ENCODE measurements at regions not wholly inside any gene's neighbourhood (a gene's known extent, or its start where the extent isn't known, plus 50 kb on each side); places are given as distances from the start of the nearest gene placed in this dataset.

- CTCF ChIA-PET, result no interaction called here
- Mint-ChIP-seq H3K4me3 (no peak overlapping the region), H3K27me3 (no peaks in the 10 kb centered on the region), H3K27ac (no peak overlapping the region), H3K36me3 (peaks cover 3% of the 10 kb centered on the region), H3K9me3 (peaks cover 0 to 4% (median 0%) of the 10 kb centered on the region in 3 donors), H3K4me1 (no peaks in the 10 kb centered on the region)
- Histone ChIP-seq H3K4me1 (ENCODE audit: control insufficient read depth in 1 of 2, extremely low read depth in 1 of 2, insufficient read depth in 2 of 2, low read length in 2 of 2) (no peaks in the 10 kb centered on the region), H3K27ac (ENCODE audit: low read length) (no peak overlapping the region), H3K4me3 (ENCODE audit: control insufficient read depth in 1 of 2, extremely low read depth in 1 of 2, low read length in 1 of 2) (no peak overlapping the region), H3K27me3 (replicated peaks in 1 of 2; ENCODE audit: control insufficient read depth in 2 of 2, extremely low read depth in 1 of 2, insufficient read depth in 2 of 2, low read length in 1 of 2) (no peaks in the 10 kb centered on the region), H3K36me3 (ENCODE audit: control insufficient read depth in 2 of 2, extremely low read depth in 1 of 2, insufficient read depth in 1 of 2, low read length in 1 of 2) (no peaks in the 10 kb centered on the region), H3K9me3 (no peaks in the 10 kb centered on the region)
- DNase-seq (no peak), ATAC-seq (replicated peaks in 1 of 4) (no peak)
- POLR2A ChIA-PET, result no interaction called here
- no CpG with 5 or more reads among the region's 5 CpGs for WGBS (ENCODE audit: insufficient coverage)
Measured at GRCh38 chr14:97513891-97514290, 716.7 kb downstream of the VRK1 start.

DNA sequence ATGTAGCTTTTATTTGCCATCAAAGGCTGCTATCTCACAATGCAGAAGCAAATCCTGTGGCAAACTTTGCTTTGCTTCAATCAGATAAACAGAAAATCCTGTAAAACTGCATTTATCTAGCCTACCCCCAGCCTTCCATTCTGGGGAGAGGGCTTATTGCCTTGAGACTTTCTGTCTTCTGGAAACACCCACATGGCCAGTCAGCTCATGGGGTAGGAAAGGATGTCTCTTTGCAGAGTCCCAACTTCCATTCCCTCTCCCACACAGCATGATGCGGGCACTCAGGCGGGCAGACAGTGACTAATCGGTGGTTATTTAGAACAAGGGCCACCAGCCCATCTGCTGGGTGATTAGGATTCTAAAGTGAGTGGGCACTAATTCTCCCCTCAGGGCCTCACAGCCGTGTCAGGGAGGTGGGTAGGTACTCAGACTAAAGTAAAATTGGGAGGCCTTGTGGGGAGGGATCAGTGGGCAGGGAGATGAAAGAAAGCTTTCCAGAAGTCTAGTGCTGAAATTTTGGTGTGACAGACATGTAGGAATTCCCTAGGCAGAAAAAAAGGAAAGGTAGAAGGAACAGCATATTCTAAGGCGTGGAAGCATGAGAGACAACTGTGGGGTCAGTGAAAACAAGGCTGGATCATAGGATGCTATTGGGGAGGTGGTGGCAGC is 720.5 kb downstream of the VRK1 start:
- no peak overlapping the region for H3K27ac ChIP-seq (ENCODE audit: low read length)
- CTCF ChIA-PET, result no interaction called here
- peaks cover 4% of the 10 kb centered on the region for H3K36me3 Mint-ChIP-seq
- no peak overlapping the region for H3K4me3 ChIP-seq (ENCODE audit: control insufficient read depth in 1 of 2, extremely low read depth in 1 of 2, low read length in 1 of 2)
- no peaks in the 10 kb centered on the region for H3K9me3 ChIP-seq
- H3K4me1 ChIP-seq (ENCODE audit: control insufficient read depth in 1 of 2, extremely low read depth in 1 of 2, insufficient read depth in 2 of 2, low read length in 2 of 2), result no peaks in the 10 kb centered on the region
- H3K27ac Mint-ChIP-seq, result no peak overlapping the region
- H3K27me3 ChIP-seq (replicated peaks in 1 of 2; ENCODE audit: control insufficient read depth in 2 of 2, extremely low read depth in 1 of 2, insufficient read depth in 2 of 2, low read length in 1 of 2), result no peaks in the 10 kb centered on the region
- POLR2A ChIA-PET, result no interaction called here
- H3K4me1 Mint-ChIP-seq, result no peaks in the 10 kb centered on the region
- no peaks in the 10 kb centered on the region for H3K36me3 ChIP-seq (ENCODE audit: control insufficient read depth in 2 of 2, extremely low read depth in 1 of 2, insufficient read depth in 1 of 2, low read length in 1 of 2)
- DNase-seq (no peak), ATAC-seq (replicated peaks in 1 of 4) (no peak)
- H3K27me3 Mint-ChIP-seq, result no peaks in the 10 kb centered on the region
- 81% methylated on average over 2 of the region's 5 CpGs for WGBS (ENCODE audit: insufficient coverage)
- peaks cover 0 to 6% (median 6%) of the 10 kb centered on the region in 3 donors for H3K9me3 Mint-ChIP-seq
- H3K4me3 Mint-ChIP-seq, result no peak overlapping the region

DNA sequence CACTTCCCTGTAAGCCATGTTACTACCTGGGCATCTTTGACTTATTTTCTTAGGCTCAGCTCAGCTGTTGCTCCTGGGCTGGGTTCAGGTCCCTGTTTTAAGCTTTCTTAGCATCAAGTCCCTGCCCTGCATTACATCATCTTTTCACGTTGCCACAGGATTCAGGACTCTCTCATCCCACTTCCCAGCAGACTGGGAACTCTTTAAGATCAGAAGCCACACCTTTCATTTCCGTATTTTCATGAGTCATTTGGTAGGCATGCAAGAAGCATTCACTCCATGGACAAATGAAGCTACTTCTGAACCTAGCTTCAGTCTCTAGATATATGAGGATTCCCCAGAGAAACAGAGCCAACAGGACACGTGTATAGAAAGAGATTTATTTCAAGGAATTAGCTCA is 726.8 kb downstream of the VRK1 start:
- Histone ChIP-seq H3K9me3 (no peaks in the 10 kb centered on the region), H3K27me3 (replicated peaks in 1 of 2; ENCODE audit: control insufficient read depth in 2 of 2, extremely low read depth in 1 of 2, insufficient read depth in 2 of 2, low read length in 1 of 2) (no peaks in the 10 kb centered on the region), H3K36me3 (ENCODE audit: control insufficient read depth in 2 of 2, extremely low read depth in 1 of 2, insufficient read depth in 1 of 2, low read length in 1 of 2) (no peaks in the 10 kb centered on the region), H3K27ac (ENCODE audit: low read length) (no peak overlapping the region), H3K4me3 (ENCODE audit: control insufficient read depth in 1 of 2, extremely low read depth in 1 of 2, low read length in 1 of 2) (no peak overlapping the region), H3K4me1 (ENCODE audit: control insufficient read depth in 1 of 2, extremely low read depth in 1 of 2, insufficient read depth in 2 of 2, low read length in 2 of 2) (peaks cover 0 to 10% of the 10 kb centered on the region in 2 experiments)
- Mint-ChIP-seq H3K27ac (no peak overlapping the region), H3K4me3 (no peak overlapping the region), H3K36me3 (peaks cover 2% of the 10 kb centered on the region), H3K4me1 (peaks cover 7 to 14% (median 11%) of the 10 kb centered on the region in 3 donors), H3K27me3 (no peaks in the 10 kb centered on the region), H3K9me3 (peaks cover 0 to 8% (median 6%) of the 10 kb centered on the region in 3 donors)
- ATAC-seq (replicated peaks in 1 of 4) (no peak), DNase-seq (no peak)
- POLR2A ChIA-PET, result no interaction called here
- WGBS (ENCODE audit: insufficient coverage), result 83% methylated on average over 2 of the region's 3 CpGs
- CTCF ChIA-PET, result no interaction called here

DNA sequence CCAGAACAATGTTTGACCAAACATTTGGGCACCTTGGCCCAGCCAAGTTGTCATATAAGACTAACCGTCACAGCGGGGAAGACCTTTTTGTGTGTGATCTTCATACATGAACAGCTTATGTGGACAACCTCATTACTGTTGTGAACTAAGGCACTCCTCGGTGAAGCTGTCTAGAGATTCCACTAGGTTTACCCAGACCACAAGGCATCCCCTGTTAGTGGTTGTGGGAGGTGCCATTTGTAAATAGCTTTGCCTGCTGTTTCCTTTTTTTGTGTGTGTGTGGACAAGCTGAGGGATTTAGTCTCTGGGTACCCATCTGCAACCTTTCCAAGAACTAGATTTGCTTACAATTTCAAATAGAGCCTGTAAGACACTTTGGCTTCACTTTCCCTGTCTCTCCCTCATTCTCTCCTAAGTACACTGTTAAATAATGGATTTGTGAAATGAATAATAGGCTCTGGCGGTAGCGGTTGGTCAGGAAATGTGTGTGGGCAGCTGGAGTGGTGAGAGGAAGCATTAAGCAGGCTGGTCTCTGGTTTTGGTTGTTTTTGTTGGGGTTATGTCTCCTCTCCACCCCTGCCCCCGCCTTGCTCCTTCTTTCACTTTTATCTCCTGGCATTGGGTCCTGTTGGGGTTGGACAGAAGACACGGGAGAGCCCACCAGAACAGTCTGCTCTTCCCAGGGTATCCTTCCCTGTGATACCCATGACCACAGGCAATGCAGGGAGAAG is 727.6 kb downstream of the VRK1 start:
- Histone ChIP-seq H3K4me1 (ENCODE audit: control insufficient read depth in 1 of 2, extremely low read depth in 1 of 2, insufficient read depth in 2 of 2, low read length in 2 of 2) (peaks cover 0 to 10% of the 10 kb centered on the region in 2 experiments), H3K27me3 (replicated peaks in 1 of 2; ENCODE audit: control insufficient read depth in 2 of 2, extremely low read depth in 1 of 2, insufficient read depth in 2 of 2, low read length in 1 of 2) (no peaks in the 10 kb centered on the region), H3K4me3 (ENCODE audit: control insufficient read depth in 1 of 2, extremely low read depth in 1 of 2, low read length in 1 of 2) (no peak overlapping the region), H3K9me3 (no peaks in the 10 kb centered on the region), H3K36me3 (ENCODE audit: control insufficient read depth in 2 of 2, extremely low read depth in 1 of 2, insufficient read depth in 1 of 2, low read length in 1 of 2) (no peaks in the 10 kb centered on the region), H3K27ac (ENCODE audit: low read length) (no peak overlapping the region)
- no peaks in the 10 kb centered on the region for H3K27me3 Mint-ChIP-seq
- ChIA-PET POLR2A (interaction anchor here (0.6 to 0.7 kb wide), 2 partner anchors 123 to 1910 kb away, joined by 3 to 7 read pairs; no protein-coding TSS in a partner anchor), CTCF (no interaction called here)
- DNase-seq (no peak), ATAC-seq (replicated peaks in 1 of 4) (no peak)
- H3K4me3 Mint-ChIP-seq, result peak overlapping the region in 2 of 3 donors; percentile 25 to 27
- peaks cover 7 to 14% (median 11%) of the 10 kb centered on the region in 3 donors for H3K4me1 Mint-ChIP-seq
- 100% methylated on average over 2 of the region's 7 CpGs for WGBS (ENCODE audit: insufficient coverage)
- H3K9me3 Mint-ChIP-seq, result peaks cover 0 to 8% (median 6%) of the 10 kb centered on the region in 3 donors
- no peaks in the 10 kb centered on the region for H3K36me3 Mint-ChIP-seq
- peak overlapping the region in 1 of 2 donors; percentile 6 for H3K27ac Mint-ChIP-seq

DNA sequence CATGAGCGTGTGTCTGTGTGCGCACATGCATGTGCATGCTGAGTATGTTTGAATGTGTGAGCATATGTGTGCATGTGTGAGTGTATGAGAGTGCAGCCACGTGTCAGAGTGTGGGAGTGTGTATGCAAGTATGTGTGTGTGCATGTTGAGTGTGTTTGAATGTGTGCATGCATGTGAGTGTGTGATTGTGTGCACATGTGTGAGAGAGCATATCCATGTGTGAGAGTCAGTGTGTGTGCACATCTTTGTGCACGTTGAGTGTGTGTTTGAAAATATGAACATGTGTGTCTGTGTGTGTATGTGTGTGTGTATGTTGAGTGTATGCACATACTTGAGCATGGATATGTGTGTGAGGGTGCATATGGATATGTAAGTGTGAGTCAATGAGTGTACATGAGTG is 730.8 kb downstream of the VRK1 start:
- H3K9me3 ChIP-seq, result no peaks in the 10 kb centered on the region
- peaks cover 0 to 10% of the 10 kb centered on the region in 2 experiments for H3K4me1 ChIP-seq (ENCODE audit: control insufficient read depth in 1 of 2, extremely low read depth in 1 of 2, insufficient read depth in 2 of 2, low read length in 2 of 2)
- no peak overlapping the region for H3K4me3 ChIP-seq (ENCODE audit: control insufficient read depth in 1 of 2, extremely low read depth in 1 of 2, low read length in 1 of 2)
- Mint-ChIP-seq H3K4me1 (peaks cover 7 to 14% (median 11%) of the 10 kb centered on the region in 3 donors), H3K27ac (no peak overlapping the region), H3K27me3 (no peaks in the 10 kb centered on the region), H3K4me3 (no peak overlapping the region), H3K36me3 (no peaks in the 10 kb centered on the region), H3K9me3 (no peaks in the 10 kb centered on the region)
- DNase-seq (no peak), ATAC-seq (replicated peaks in 1 of 4) (no peak)
- CTCF ChIA-PET, result no interaction called here
- peaks cover 0 to under 1% of the 10 kb centered on the region in 2 experiments for H3K27me3 ChIP-seq (replicated peaks in 1 of 2; ENCODE audit: control insufficient read depth in 2 of 2, extremely low read depth in 1 of 2, insufficient read depth in 2 of 2, low read length in 1 of 2)
- WGBS (ENCODE audit: insufficient coverage), result 90% methylated on average over 4 of the region's 4 CpGs
- no peak overlapping the region for H3K27ac ChIP-seq (ENCODE audit: low read length)
- no peaks in the 10 kb centered on the region for H3K36me3 ChIP-seq (ENCODE audit: control insufficient read depth in 2 of 2, extremely low read depth in 1 of 2, insufficient read depth in 1 of 2, low read length in 1 of 2)
- POLR2A ChIA-PET, result no interaction called here

DNA sequence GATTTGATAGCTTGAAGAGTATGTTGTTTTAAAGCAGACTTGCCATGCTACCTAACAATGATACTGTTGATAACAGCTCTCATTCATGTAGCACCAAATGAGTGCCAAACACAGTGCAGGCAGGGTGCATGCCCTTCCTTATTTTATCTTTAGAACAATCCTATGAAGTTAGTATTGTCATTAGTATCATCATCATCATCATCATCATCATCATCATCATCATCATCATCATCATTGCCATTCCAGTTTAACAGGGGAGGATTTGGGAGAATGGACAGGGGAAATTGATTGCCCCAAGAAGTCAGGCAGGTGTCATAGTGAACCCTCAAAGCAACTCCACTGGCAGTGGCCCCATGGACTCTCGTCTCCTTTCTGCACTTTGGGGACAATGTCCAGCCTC is 734.9 kb downstream of the VRK1 start:
- H3K27ac ChIP-seq (ENCODE audit: low read length), result no peak overlapping the region
- no peak for ATAC-seq (replicated peaks in 1 of 4)
- H3K4me3 ChIP-seq (ENCODE audit: control insufficient read depth in 1 of 2, extremely low read depth in 1 of 2, low read length in 1 of 2), result no peak overlapping the region
- H3K9me3 ChIP-seq, result no peaks in the 10 kb centered on the region
- H3K36me3 Mint-ChIP-seq, result no peaks in the 10 kb centered on the region
- H3K4me1 ChIP-seq (ENCODE audit: control insufficient read depth in 1 of 2, extremely low read depth in 1 of 2, insufficient read depth in 2 of 2, low read length in 2 of 2), result no peaks in the 10 kb centered on the region
- no peak overlapping the region for H3K4me3 Mint-ChIP-seq
- H3K27me3 ChIP-seq (replicated peaks in 1 of 2; ENCODE audit: control insufficient read depth in 2 of 2, extremely low read depth in 1 of 2, insufficient read depth in 2 of 2, low read length in 1 of 2), result peaks cover 0 to 6% of the 10 kb centered on the region in 2 experiments
- no peaks in the 10 kb centered on the region for H3K4me1 Mint-ChIP-seq
- peaks cover 0 to 1% of the 10 kb centered on the region in 2 donors for H3K27me3 Mint-ChIP-seq
- H3K36me3 ChIP-seq (ENCODE audit: control insufficient read depth in 2 of 2, extremely low read depth in 1 of 2, insufficient read depth in 1 of 2, low read length in 1 of 2), result no peaks in the 10 kb centered on the region
- DNase-seq, result no peak
- ChIA-PET POLR2A (no interaction called here), CTCF (no interaction called here)
- no peak overlapping the region for H3K27ac Mint-ChIP-seq
- 100% methylated on average over 1 of the region's 1 CpG for WGBS (ENCODE audit: insufficient coverage)
- H3K9me3 Mint-ChIP-seq, result no peaks in the 10 kb centered on the region
